HG03175 (cell line): ENCODE measurements at regions not wholly inside any gene's neighbourhood (a gene's known extent, or its start where the extent isn't known, plus 50 kb on each side); places are given as distances from the start of the nearest gene placed in this dataset.
A peak's percentile ranks its signal among the peaks of the same experiment; 100 is the strongest.

ENCODE experiments used
- ATAC-seq: cut with Tn5 transposase; IDR thresholded peaks from one replicate; pipeline ENCODE4 v1.9.1; 2021; ENCODE audit warnings: mild to moderate bottlenecking, moderate library complexity; ENCODE audit not compliant: unreplicated experiment

GRCh38 chr21:43318841-43319781 is 107.8 kb downstream of the SIK1 start:
- ATAC-seq = no peak

GRCh38 chr21:43318368-43318767 is 108.6 kb downstream of the SIK1 start:
- no peak for ATAC-seq

DNA sequence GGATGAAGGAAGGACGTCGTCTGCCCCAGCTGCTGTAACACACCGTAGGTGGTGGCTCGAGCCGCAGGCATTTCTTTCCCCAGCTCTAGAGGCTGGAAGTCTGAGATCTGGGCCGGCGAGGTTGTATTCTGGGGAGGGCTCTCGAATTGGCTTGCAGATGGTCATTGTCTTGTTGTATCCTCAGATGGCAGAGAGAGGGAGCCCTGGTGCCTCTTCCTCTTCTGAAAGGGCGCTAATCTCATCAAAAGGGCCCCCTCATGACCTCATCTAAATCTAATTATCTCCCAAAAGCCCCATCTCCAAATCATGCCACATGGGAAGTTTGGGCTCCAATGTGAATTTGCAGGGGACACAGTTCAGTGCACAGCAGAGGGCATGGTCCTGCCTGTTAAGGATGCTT is 109.0 kb downstream of the SIK1 start:
- no peak for ATAC-seq

DNA sequence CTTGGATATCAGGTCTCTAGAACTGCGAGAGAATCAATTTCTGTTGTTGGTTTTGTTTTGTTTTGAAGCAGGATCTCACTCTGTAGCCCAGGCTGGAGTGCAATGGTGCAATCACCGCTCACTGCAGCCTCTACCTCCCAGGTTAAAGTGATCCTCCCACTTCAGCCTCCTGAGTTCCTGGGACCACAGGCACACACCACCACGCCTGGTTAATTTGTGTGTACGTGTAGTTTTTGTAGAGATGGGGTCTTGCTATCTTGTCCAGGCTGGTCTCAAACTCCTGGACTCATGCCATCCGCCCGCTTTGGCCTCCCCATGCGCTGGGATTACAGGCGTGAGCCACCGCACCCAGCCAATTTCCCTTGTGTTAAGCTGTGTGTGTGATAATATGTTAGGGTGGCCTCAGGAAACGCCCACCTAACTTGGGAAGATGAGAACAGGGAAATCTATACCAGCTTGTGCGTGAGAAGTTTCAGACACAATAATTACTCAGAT is 109.6 kb downstream of the SIK1 start:
- ATAC-seq = no peak

DNA sequence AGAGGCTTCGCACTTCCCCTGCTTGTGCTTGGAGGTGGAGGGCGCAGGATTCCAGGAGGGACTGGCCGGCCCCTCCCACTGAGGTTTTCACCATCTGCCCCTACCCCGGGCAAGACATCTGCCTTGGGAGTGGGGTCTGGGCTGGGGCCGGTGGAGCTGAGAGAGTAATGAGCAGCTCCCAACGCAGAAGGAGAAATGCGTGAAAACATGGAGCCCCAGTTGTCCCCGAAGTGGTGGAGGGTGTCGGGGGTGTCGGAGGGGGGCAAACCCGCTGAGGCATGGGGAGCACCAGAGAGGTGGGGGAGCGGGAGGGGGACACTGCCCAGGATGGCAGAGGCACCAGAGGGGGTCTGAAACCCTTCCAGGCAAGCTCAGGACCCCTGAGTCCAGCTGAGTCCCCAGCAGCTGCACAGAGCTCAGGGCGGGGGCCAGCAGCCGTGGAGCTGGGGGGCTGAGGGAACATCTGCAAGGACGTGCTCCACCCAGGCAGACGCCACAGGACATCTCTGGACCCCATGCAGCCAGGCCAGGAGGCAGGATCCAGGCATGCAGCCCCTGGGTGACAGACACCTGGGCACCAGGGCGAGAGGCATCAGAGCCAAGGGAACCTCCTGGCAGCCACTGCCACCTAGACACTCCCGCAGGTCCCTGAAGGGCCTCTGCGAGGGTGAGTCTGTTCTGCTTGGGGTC is 110.6 kb downstream of the SIK1 start:
- no peak for ATAC-seq

GRCh38 chr21:43315244-43316137 is 111.4 kb downstream of the SIK1 start:
- ATAC-seq = no peak

DNA sequence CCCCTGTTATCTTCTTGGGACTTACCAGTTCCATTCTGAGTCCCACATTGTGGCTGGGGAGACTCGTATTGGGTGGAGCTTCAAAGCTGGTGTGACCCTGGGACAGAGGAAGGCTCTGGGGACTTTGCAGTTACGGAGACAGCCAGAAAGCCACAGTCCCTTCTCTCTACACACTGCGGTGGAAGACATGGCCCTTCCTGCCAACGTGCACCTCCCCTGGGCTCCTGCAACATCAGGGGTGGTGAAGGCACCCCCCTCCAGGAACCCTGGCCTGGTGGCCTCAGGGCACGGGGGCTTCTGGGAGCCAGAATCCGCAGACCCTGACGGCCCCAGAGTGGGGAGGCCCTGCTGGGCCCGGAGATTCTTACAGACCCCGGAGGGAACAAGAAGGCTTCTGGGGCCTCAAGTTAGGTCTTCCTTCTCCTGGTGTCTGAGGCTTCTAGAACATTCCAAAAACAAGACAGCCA is 113.0 kb downstream of the SIK1 start:
- ATAC-seq = no peak

GRCh38 chr21:43313221-43313938 is 113.6 kb downstream of the SIK1 start:
- ATAC-seq = no peak

DNA sequence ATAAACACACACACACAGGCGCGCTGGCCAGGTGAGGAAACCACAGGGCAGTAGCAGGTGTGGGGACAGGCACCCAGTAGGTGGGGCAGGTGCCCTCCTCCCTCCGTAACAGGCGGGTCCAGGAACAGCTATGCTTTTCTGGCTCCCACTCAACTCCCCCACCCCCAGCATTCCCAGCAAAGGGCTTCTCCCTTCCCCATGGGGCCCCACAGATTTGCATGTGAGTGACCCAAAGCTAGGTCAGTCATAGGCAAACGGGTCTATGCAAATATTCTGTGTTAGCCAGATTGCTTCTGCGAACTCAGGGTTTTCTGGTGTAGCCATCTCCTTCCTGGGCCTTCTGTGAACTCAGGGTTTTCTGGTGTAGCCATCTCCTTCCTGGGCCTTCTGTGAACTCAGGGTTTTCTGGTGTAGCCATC is 114.2 kb downstream of the SIK1 start:
- ATAC-seq = no peak

GRCh38 chr21:43312011-43312410 is 114.9 kb downstream of the SIK1 start:
- ATAC-seq = no peak

DNA sequence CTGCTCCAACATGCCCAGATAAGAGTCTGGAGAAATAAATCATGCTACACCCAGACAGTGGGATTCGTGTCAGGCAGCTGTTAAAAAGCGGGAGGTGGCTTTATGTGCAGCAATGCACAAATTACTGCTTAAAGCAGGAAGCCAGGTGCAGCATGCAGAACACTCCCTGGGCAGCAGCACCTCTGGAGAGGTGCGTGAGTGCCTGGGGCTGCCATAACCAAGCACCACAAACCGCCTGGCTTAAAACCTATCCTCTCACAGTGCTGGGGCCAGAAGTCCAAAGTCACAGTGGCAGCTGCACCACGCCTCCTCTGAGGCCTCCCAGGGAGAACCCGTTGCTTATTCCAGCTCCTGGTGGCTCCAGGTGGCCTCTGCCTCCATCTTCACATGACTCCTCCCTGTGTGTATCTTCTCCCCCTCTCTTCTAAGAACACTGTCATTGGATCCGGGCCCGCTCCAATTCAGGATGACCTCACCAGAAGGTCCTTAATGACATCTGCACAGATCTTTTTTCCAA is 115.6 kb downstream of the SIK1 start:
- no peak for ATAC-seq

- ATAC-seq = no peak
Observed at GRCh38 chr21:43308815-43309283, 118.1 kb downstream of the SIK1 start.

DNA sequence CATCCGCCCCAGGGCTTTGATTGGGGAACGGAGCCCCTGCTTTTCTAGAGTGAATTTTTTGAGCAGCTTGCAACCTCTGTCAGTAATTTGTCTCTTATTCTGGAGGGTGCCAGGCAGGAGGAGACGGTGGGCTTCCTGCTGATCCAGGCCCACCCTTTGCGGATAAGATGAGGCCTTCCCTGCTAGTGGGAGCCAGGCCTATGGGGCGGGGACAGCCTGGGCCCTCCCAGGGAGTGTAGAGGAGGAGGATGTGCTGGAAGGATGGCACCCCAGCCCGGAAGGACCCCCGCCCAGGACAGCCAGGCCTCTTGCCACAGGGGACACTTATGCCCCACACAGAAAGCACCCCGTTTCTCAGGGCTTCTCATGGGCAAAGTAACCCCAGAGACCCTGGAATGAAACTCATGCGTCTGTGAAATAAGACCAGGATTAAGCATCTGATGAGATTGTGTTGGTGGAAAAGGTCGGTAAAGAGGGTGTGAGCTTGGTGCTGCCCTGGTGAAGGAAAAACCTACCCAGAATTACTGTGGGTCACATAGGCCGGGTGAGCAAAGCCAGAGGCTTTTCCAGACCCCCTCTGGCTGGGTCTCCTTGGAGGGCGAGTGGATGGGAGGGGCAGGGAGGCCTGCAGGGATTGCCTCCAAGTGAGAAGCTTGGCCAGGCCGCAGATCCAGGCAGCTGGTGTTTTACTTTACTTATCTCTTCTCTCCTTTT is 118.7 kb downstream of the SIK1 start:
- ATAC-seq = no peak

DNA sequence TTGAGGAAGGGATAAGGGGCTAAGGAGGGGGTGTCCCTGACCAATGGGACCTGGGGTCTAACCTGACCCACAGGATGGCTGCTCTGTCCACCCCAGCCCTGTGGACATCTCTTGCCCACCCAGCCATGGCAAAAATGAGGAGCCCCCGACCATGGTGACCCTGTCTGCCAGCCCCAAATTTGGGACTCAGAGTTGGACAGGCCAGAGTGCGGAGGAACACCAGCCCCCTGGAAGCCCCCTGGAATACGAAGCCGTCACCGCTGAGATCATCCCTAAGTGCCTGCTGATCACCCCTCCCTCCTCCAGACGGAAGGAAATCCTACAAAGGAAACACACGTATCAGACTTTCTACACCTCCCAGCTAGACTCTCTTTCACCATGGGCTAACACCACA is 119.3 kb downstream of the SIK1 start:
- no peak for ATAC-seq

- peak; percentile 42 for ATAC-seq
Observed at GRCh38 chr21:43306911-43307676, 119.8 kb downstream of the SIK1 start.

- no peak for ATAC-seq
Observed at GRCh38 chr21:43306391-43306790, 120.5 kb downstream of the SIK1 start.

DNA sequence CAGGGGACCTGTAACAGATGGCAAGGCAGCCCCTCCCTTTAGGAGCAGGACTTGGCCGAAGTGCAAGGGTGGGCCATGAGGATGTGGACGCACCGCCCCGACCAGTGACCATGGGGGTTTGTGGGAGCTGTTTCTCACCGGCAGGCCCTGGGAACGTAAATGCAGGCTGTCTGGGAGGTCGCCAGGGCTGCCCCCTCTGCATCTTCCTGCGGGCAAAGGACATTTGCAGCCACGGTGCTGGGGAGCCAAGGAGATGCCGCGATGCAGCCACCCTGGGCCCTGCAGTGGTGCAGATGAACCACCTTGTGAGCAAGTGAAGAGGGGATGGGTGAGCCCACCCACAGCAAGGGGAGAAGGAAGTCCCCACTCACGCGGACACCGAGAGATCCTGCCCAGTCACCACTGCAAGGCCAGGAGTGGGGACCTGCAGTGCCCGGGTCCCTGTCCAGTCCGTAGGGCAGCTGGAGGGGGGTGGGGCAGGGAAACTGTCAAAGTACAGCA is 121.1 kb downstream of the SIK1 start:
- no peak for ATAC-seq

DNA sequence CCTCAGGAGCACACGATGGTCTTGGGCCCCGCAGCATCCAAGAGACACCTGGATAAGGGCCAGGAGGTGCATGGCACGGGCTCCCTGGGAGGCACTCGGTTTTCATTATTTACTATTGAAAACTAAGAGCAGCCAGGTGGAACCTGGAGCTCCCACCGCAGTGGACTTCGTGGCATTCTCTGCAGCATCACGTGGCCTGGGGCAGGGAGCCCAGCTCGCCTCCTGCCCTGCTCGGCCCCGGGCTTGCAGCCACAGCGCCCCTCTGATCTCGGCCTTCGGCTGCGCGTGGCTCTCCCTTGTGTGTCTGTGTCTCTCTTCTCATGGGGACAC is 121.6 kb downstream of the SIK1 start:
- no peak for ATAC-seq
